22Rv1 (cell line): ENCODE measurements at regions not wholly inside any gene's neighbourhood (a gene's known extent, or its start where the extent isn't known, plus 50 kb on each side); places are given as distances from the start of the nearest gene placed in this dataset.

Experiments used
- ZFX ChIP-seq: fragments of 450-650 bp; IDR thresholded peaks from 2 replicates; pipeline ENCODE4 v1.6.1; 2017; ENCODE audit warnings: antibody characterized with exemption, borderline replicate concordance
- TF ChIP-seq, protein P1 (sequence below): fragments of 450-650 bp; IDR thresholded peaks from 2 replicates; pipeline ENCODE4 v1.5.1; 2017; ENCODE audit warnings: mild to moderate bottlenecking

- TF ChIP-seq, protein P1, sequence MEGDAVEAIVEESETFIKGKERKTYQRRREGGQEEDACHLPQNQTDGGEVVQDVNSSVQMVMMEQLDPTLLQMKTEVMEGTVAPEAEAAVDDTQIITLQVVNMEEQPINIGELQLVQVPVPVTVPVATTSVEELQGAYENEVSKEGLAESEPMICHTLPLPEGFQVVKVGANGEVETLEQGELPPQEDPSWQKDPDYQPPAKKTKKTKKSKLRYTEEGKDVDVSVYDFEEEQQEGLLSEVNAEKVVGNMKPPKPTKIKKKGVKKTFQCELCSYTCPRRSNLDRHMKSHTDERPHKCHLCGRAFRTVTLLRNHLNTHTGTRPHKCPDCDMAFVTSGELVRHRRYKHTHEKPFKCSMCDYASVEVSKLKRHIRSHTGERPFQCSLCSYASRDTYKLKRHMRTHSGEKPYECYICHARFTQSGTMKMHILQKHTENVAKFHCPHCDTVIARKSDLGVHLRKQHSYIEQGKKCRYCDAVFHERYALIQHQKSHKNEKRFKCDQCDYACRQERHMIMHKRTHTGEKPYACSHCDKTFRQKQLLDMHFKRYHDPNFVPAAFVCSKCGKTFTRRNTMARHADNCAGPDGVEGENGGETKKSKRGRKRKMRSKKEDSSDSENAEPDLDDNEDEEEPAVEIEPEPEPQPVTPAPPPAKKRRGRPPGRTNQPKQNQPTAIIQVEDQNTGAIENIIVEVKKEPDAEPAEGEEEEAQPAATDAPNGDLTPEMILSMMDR, result no peak
- no peak for TF ChIP-seq ZFX
Observed at GRCh38 chr1:116297495-116298212, 75.4 kb upstream of the ATP1A1 start.
